ACC112 (cell line): ENCODE measurements at regions not wholly inside any gene's neighbourhood (a gene's known extent, or its start where the extent isn't known, plus 50 kb on each side); places are given as distances from the start of the nearest gene placed in this dataset.

ENCODE experiments used
- H2AFZ ChIP-seq: fragments of 200-600 bp; sonication (generic); one replicate; pipeline ENCODE4 v1.6.0; 2017; ENCODE audit warnings: antibody characterized with exemption, low read length; ENCODE audit not compliant: unreplicated experiment
- H3K27ac ChIP-seq: fragments of 200-600 bp; sonication (generic); 2 replicates; pipeline ENCODE4 v1.5.1; 2014; ENCODE audit warnings: low read depth, mild to moderate bottlenecking, antibody characterized with exemption, low read length, moderate library complexity
- H3K27me3 ChIP-seq: fragments of 200-600 bp; sonication (generic); 2 replicates; pipeline ENCODE4 v1.6.1; 2014; ENCODE audit warnings: mild to moderate bottlenecking, antibody characterized with exemption, low read length, moderate library complexity, mixed read lengths; ENCODE audit not compliant: insufficient read depth
- H3K36me3 ChIP-seq: fragments of 200-600 bp; sonication (generic); 2 replicates; pipeline ENCODE4 v1.6.1; 2016; ENCODE audit warnings: mild to moderate bottlenecking, antibody characterized with exemption, low read length, moderate library complexity, mixed read lengths; ENCODE audit not compliant: insufficient read depth
- H3K4me1 ChIP-seq: fragments of 200-600 bp; sonication (generic); one replicate; pipeline ENCODE4 v1.6.1; 2016; ENCODE audit warnings: low read length, mixed read lengths; ENCODE audit not compliant: insufficient read depth, unreplicated experiment, control insufficient read depth
- H3K4me3 ChIP-seq: fragments of 200-600 bp; sonication (generic); 2 replicates; pipeline ENCODE4 v1.5.1; 2014; ENCODE audit warnings: mild to moderate bottlenecking, low read depth, low read length
- H3K79me2 ChIP-seq: fragments of 200-600 bp; sonication (generic); one replicate; pipeline ENCODE4 v1.6.0; 2016; ENCODE audit warnings: low read length; ENCODE audit not compliant: control insufficient read depth, unreplicated experiment, insufficient read depth

DNA sequence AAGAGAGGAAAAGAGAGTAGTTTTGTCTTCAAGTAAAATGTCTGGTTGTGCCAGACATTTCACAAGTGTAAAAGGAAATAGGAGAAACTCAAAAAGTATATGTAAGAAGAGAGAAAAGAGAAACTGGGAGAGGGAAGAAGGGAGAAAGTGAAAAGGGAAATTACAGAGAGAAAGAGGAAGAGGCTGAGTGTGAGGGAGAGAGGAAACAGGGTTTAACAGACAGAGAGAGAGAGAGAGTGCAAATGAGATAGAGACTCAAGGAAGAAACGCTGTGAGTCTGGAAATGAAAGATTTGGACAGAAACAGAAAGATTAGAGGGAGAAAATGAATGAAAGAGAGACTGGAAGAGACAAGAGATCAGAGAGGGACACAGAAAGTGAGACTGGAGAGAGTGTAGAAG, 806.2 kb downstream of the PLA2G4A start:
- Histone ChIP-seq H3K4me3 (no peak overlapping the region), H3K27ac (no peak overlapping the region), H3K27me3 (no peaks in the 10 kb centered on the region), H3K4me1 (no peaks in the 10 kb centered on the region), H3K36me3 (no peaks in the 10 kb centered on the region), H2AFZ (no peak overlapping the region), H3K79me2 (no peaks in the 10 kb centered on the region)

DNA sequence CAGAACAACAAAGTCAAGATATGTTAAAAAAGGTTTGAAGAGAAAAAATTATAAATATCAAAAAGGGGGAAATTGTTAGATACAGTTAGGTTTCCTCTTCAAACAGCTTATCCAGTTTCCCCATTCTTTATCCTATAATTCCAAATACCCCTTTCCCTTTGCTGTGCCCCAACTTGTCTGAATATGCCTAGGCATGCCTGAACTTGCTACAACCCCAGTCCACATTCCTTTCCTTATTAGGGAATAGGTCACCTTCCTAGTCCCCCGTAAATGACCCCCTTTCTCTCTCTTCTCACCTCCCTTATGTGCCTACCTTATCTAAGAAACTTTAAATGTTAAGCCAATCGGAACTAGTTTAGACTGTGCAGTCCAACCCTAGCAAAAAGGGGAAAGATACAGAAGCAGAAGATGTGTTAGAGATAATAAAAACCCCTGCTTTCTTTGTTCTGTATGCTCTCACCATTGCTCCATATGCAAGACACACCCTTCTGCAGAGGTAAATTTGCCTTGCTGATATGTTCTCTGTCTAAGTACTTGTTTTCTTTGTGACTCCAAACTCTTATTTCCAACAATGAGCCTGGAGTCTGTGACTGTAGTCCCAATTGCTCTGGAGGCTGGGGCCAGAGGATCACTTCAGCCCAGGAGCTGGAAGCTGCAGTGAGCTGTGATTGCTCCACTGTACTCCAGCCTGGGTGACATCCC, 810.1 kb downstream of the PLA2G4A start:
- Histone ChIP-seq H2AFZ (no peak overlapping the region), H3K36me3 (no peaks in the 10 kb centered on the region), H3K27me3 (no peaks in the 10 kb centered on the region), H3K4me1 (no peaks in the 10 kb centered on the region), H3K27ac (no peak overlapping the region), H3K4me3 (no peak overlapping the region), H3K79me2 (no peaks in the 10 kb centered on the region)

DNA sequence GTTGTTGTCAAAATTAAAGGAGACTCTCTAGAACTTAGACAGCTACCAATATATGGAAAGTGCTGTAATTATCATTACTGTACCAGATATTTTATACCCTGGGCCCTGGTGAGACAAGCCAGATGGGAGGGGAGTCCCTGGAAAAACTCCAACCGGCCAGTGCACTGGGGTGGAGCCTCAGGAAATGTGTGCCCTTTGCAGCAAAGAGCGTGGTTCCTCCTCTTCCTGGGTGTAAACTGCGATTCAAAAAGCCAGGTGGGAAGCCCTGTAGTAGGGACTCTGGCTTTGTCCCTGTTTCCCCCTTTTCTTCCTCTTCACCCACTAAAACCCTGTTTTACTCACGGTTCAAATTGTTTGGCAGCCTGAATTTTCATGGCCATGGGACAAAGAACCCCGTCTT, 812.3 kb downstream of the PLA2G4A start:
- H3K4me1 ChIP-seq: no peaks in the 10 kb centered on the region
- no peaks in the 10 kb centered on the region for H3K79me2 ChIP-seq
- no peak overlapping the region for H3K4me3 ChIP-seq
- H3K27me3 ChIP-seq: no peaks in the 10 kb centered on the region
- no peak overlapping the region for H3K27ac ChIP-seq
- H3K36me3 ChIP-seq: no peaks in the 10 kb centered on the region
- no peak overlapping the region for H2AFZ ChIP-seq

DNA sequence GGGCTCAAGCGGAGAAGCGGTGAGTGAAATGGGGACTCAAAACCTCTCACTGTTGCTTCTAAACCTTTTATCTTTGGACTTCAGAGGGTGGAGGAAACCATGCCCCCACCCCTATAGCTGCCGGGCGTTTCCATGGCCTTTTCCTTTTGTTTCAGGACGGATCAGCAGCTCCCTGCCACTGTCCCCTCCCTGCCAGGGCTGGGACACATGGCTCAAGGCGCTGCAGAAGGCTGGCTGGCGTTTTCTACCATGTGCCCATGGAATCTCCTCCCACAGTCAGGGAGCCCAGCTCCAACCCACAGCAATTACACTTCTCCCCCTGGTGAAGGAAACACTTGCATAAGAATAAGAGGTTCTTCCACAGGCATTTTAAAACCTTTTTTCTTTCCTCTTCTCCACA, 812.7 kb downstream of the PLA2G4A start:
- Histone ChIP-seq H3K36me3 (no peaks in the 10 kb centered on the region), H2AFZ (no peak overlapping the region), H3K27me3 (no peaks in the 10 kb centered on the region), H3K27ac (no peak overlapping the region), H3K79me2 (no peaks in the 10 kb centered on the region), H3K4me3 (no peak overlapping the region), H3K4me1 (no peaks in the 10 kb centered on the region)

DNA sequence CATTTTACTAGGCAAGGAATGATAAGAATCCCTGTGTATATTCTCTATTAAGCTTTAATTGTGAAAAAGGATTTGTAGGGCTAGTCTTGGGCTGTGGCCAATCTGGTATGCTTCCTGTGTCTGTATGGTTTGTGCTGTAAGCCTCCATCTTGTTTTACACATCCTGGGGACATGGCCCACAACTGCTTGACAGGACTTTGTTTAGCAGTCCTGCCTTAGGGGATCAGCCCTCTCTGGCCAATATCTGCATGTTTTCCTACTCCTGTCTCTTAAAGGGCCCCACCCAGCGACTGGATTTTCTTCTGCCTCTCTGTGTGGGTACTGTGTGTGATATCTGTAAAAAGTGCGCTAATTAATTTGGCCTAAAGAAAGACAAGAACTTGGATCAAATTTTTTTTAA, 813.2 kb downstream of the PLA2G4A start:
- no peak overlapping the region for H3K4me3 ChIP-seq
- H3K36me3 ChIP-seq: no peaks in the 10 kb centered on the region
- H3K4me1 ChIP-seq: no peaks in the 10 kb centered on the region
- no peaks in the 10 kb centered on the region for H3K27me3 ChIP-seq
- H3K27ac ChIP-seq: no peak overlapping the region
- no peak overlapping the region for H2AFZ ChIP-seq
- no peaks in the 10 kb centered on the region for H3K79me2 ChIP-seq

DNA sequence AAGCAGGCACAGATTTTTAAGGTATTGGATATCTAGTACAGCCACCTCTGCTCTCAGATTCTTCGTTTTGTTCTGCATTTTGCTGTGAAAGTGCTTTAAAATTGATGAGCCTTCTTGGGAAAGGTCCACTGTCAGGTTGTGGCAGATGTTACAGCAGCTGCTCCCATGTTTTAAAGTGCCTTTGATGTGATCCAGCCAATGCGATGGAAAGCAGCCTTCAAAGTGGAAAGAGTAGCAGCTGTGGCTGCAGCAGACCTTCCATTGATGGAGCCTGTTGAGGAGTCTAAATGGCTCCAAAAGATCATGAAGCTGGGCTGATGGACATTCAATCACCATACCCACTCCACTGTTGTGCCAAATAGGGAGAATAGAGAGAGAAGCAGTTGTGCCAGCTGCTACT, 816.9 kb downstream of the PLA2G4A start:
- Histone ChIP-seq H3K79me2 (no peaks in the 10 kb centered on the region), H3K27me3 (no peaks in the 10 kb centered on the region), H3K4me1 (no peaks in the 10 kb centered on the region), H3K36me3 (no peaks in the 10 kb centered on the region), H3K4me3 (no peak overlapping the region), H2AFZ (no peak overlapping the region), H3K27ac (no peak overlapping the region)

DNA sequence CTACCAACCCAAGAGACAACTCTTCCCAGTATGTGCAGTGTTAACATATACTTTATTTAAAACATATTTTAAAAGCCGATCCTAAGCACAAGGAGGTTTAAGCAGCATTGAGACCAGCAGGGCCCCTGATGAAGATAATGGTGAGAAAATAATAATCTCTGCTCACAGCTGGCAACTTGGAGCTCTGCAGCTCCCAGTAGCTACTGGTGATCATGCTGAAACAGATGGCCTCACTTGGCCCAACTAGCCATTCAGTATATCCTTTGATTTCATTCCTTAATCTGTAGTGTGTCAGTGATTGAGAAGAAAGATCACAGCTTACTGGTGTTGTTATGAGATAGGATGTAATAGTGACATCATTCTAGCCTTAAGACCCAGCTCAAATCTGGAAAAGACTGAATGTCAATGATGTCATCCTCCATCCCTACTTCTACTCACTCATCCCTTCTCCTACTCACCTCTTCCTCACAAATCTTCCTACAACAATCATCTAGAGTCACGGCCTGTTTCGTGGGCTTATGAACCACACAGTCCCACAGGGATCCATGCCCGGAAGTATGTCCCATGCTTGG, 817.9 kb downstream of the PLA2G4A start:
- H3K4me3 ChIP-seq: no peak overlapping the region
- no peaks in the 10 kb centered on the region for H3K36me3 ChIP-seq
- H3K27me3 ChIP-seq: no peaks in the 10 kb centered on the region
- no peak overlapping the region for H2AFZ ChIP-seq
- no peaks in the 10 kb centered on the region for H3K4me1 ChIP-seq
- H3K27ac ChIP-seq: no peak overlapping the region
- no peaks in the 10 kb centered on the region for H3K79me2 ChIP-seq

DNA sequence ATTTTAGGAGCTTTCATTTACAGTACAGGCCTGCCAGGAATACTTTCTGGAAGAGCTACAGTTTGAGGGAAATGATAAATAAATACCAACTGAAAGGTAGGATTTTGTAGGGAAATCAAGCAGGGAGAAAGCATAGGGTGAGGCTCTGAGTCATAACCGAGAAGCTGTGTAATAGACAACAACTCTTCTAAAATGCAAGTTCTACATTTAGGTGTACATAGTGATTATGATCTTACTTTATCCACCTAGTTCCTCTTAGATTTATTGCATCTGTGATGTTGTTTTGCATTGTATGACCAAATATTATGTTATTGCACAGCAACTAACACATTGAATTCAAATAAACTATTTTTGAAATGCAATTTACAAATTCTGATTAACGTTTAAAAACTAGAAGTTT, 819.3 kb downstream of the PLA2G4A start:
- H3K27me3 ChIP-seq: no peaks in the 10 kb centered on the region
- H3K27ac ChIP-seq: no peak overlapping the region

DNA sequence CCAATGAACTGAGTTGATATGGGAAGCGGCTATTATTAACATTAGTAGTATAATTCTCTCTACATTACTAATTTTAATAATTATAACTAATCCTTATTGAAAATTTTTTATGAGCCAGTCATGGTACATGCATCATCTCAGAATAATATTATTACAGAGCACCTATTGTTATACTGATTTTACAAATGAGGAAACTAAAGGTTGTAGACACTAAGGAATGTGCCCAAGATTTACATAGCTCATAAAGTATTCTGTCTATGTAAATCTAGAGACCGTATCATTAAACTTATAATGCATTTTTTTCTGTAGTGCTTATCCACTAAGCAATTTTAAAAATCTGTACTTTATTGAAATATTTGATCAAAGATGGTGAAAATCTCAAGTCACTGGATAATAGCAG, 825.9 kb downstream of the PLA2G4A start:
- Histone ChIP-seq H2AFZ (no peak overlapping the region), H3K36me3 (no peaks in the 10 kb centered on the region), H3K27ac (peak overlapping the region; percentile 53)

More for the DNA sequence above, 819.3 kb downstream of the PLA2G4A start:
- Histone ChIP-seq H3K36me3 (no peaks in the 10 kb centered on the region), H3K4me3 (no peak overlapping the region), H3K79me2 (no peaks in the 10 kb centered on the region), H3K4me1 (no peaks in the 10 kb centered on the region), H2AFZ (no peak overlapping the region)

DNA sequence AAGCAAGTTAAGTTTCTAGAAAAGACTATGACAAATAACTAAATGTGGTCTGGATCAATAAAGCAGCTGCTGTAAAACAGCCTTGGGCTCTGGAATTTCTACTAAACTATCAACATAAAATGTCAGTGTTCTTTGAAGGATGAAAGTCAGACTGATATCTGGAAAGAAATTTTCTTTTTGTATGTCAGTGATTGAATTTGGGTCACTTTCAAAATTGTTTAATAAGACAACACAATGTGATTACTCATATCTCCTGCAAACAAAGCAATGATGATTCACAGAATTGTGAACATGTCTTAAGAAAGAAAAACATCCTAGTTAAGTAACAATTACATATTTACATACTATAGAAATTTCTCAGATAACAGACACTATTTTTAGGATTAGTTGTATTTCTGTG, 826.4 kb downstream of the PLA2G4A start:
- peak overlapping the region; percentile 53 for H3K27ac ChIP-seq
- no peaks in the 10 kb centered on the region for H3K4me1 ChIP-seq
- H3K27me3 ChIP-seq: no peaks in the 10 kb centered on the region
- no peaks in the 10 kb centered on the region for H3K36me3 ChIP-seq
- H2AFZ ChIP-seq: no peak overlapping the region
- H3K79me2 ChIP-seq: no peaks in the 10 kb centered on the region
- H3K4me3 ChIP-seq: peak overlapping the region; percentile 46; the same call in 1 of the 2 replicates

More for the DNA sequence above, 825.9 kb downstream of the PLA2G4A start:
- Histone ChIP-seq H3K27me3 (no peaks in the 10 kb centered on the region), H3K79me2 (no peaks in the 10 kb centered on the region), H3K4me1 (no peaks in the 10 kb centered on the region), H3K4me3 (peak overlapping the region; percentile 46; the same call in 1 of the 2 replicates)

DNA sequence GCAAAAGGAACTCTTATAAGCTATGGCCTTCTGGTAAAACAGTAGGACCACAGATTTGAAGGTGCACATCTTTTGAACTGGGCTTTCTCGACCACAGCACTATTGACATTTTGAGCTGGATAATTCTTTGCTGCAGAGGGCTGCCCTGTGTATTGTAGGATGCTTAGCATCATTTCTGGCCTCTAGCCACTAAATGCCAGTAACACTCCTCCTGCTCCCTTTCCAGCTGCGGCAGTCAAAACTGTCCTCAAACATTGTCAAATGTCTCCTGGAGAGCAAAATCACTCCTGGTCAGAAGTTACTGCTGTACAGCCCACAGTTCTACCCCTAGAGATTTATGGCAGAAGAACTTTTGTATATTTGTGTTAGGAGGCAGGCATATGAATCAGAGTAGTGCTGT, 836.7 kb downstream of the PLA2G4A start:
- Histone ChIP-seq H3K4me3 (no peak overlapping the region), H3K79me2 (no peaks in the 10 kb centered on the region), H2AFZ (no peak overlapping the region), H3K36me3 (no peaks in the 10 kb centered on the region), H3K27me3 (no peaks in the 10 kb centered on the region), H3K27ac (no peak overlapping the region), H3K4me1 (no peaks in the 10 kb centered on the region)
